COLO829 (cell line): ENCODE measurements at regions not wholly inside any gene's neighbourhood (a gene's known extent, or its start where the extent isn't known, plus 50 kb on each side); places are given as distances from the start of the nearest gene placed in this dataset.
"Not testable (repeated sequence)": the region's sequence is repeated elsewhere in the genome, so short reads cannot be mapped to it uniquely, and the experiment has no call there.

ENCODE experiments used
- DNase-seq: peaks from one replicate; pipeline ENCODE4 v3.0.0; 2012; ENCODE audit warnings: low spot score

DNA sequence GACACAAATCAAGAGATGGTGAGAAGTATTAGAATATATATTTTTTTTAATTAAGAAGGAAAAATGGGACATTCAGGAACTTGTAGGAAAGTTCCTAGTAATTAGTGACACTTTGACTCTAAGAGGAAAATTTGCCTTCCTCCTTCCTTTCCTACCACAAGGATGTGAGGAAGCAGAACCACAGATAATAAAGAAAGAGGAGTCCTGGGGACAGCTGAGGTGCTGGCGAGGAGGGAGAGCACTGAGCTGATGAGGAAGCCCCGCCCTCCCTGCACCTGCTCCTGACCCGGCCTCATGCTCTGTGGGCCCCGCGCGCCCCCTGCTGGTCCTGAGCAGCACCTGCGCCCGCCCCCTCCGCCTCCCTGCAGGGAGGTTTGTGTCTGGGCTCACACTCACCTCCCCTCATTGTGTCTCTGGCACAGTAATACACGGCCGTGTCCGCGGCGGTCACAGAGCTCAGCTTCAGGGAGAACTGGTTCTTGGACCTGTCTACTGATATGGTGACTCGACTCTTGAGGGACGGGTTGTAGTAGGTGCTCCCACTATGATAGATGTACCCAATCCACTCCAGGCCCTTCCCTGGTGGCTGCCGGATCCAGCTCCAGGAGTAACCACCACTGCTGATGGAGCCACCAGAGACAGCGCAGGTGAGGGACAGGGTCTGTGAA is 822.6 kb downstream of the TMEM121 start:
- DNase-seq = not testable (repeated sequence)

DNA sequence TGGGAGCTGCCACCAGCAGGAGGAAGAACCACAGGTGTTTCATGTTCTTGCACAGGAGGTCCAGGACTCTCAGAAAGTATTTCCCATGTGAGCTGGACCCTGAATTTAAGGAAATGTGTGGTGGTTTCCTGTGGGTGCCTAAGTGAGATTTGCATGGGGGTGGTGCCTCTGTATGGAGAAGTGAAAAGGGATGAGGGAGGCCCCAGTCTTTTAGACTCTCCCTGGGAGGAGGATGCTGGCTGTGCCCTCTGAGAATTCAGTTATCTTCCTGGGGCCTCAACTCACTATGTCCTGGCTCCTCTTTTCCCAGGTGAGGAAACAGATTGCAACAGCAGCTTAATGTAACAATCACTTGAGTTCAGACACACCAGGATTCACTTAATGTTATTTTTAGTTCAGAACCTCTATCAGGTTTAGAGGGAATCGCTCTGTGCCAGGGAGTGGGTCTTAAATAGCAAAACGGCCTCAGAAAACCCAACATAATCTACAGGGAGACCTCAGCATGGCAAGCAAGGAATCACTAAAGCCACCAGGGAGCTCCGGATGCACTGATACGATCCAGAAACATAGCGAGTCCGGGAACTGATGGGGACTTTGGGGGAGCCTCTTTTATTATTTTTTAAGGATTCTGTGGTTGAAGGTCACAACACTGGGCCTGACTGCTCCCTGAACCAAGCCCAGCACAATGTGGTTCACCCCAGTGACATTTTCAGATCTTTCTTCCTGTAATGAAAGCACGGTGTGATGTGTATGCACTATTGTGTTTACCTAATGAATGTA is 823.5 kb downstream of the TMEM121 start:
- not testable (repeated sequence) for DNase-seq

DNA sequence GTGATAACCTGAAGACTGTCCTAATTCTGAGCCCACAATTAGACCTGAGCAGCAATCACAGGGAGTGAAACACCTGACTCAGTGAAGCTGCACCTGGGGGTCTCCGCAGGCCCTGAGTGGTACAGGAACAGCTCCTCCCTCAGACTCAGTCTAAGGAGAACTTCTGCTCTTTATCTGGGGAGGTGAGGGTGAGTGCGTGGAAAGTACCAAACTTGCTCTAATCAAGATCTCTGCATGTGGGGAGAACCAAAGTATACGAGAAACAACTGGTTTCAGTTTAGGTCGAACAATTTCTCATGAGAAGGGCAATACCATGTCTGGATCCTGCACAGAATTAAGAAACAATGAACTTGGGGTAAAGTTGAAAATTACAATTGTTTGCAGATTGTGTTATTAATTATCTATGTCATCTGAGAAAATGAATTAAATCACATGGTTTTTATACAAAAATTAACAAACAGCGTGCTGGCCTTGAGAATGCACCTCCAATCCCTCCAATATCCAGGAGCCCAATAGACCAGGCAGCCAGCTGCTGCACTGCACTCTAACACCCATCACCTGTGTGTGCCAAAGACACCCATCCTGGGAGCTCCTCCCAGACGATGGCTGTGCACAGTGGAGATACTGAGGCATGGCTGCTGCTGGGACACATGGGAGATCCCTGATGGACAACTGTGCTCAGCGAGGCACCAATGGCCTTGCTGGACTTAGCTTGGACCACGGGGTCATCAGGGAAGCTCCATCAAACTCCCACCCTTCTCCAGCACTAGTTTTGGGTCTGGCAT is 828.8 kb downstream of the TMEM121 start:
- DNase-seq = not testable (repeated sequence)

DNA sequence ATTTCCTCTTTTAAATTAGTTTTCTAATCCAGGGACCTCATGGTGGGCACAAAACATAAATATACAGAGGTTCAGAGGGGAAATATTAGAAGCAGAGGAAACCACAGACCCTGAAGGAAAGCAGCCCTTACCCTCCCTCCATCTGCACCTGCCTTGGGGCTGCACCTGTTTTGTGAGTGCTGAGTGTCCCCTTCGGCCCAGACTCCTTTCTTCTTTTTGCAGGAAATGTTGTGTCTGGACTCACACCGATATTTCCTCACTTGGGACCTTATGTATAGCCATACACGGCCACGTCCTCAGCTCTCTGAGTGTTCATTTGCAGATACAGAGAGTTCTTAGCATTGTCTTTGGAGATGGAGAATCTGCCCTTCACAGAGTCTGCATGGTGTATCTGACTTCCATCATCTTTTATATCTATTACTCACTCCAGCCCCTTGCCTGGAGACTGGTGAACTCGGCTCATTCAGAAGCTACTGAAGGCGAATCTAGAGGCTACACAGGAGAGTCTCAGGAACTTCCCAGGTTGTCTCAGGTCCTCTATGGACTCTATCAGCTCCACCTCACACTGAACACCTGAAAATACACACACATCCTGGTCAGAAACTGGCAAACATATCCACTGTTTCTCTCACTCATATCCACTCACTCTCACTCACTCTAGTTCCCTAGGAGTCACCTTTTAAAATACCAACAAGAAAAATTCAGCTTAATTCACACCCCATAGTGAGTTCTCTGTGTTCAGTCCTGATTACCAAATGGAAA is 829.7 kb downstream of the TMEM121 start:
- not testable (repeated sequence) for DNase-seq

DNA sequence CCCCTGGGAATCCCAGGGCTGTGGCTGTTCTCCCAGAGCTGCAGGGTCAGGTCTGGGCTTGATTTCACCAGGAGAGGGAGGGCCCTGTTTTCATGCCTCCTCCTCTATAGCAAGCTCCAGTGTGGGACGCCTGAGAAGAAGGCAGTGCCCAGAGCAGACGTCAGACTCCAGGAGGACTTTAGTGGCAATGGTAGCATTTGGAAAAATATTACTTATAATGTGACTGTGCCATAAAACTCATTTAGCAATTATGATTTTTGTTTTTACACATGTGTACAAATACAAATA is 830.2 kb downstream of the TMEM121 start:
- DNase-seq = not testable (repeated sequence)

DNA sequence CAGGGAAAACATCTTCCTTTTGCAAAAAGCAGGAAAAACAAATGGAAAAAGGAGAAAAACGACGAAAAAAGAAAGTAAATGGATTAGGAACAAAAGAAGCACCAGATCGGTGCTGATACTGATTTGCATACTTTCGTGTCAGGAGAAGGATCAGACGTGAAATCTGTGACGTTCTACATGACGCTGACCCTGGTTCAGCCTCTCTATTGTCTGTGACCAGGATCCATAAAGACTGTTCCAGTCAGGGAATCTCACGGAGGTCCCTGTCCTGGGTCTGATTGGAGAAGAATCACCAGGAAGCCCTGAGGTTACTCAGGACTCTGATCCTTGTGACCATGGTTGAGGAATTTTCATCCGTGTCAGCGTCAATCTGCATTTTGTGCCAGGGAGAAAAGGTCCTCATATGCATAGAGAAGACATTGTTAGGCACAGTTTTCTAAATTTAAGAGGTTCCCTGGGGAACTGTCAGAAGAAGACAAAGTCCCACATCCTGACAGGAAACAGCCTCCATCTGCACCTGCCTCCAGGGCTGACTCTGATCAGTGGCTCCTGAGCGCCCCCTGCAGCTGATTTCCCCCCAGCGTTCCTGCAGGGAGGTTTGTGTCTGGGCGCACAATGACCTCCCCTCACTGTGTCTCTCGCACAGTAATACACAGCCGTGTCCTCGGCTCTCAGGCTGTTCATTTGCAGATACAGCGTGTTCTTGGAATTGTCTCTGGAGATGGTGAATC is 832.9 kb downstream of the TMEM121 start:
- not testable (repeated sequence) for DNase-seq

DNA sequence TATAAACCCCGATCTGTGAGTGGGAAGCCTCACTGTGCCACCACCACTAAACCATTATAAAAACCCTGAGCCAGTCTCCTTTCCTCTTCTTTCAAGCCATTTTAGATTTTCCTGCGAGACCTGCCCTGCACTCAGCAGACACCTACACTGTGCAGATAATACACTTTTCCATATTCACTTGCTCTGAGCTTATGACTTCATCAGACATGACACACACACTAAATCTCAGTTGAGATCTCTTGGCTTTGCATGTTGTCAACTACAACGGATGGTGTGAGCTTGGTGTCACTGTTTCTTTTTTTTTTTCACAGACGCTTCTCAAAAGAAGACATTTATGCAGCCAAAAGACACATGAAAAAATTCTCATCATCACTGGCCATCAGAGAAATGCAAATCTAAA is 839.0 kb downstream of the TMEM121 start:
- DNase-seq = not testable (repeated sequence)

DNA sequence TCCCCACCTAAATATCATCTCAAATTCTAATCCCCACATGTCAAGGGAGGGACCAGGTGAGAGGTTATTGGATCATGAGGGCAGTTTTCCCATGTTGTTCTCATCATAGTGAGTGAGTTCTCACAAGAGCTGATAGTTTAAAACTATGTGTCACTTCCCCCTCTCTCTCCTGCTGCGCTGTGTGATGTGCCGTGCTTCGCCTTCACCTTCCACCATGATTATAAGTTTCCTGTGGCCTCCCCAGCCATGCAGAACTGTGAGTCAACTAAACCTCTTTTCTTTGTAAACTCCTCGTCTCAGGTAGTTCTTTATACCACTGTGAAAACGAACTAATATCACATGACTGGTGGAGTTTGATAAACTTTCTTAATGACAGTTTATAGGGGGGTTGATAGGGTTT is 839.5 kb downstream of the TMEM121 start:
- DNase-seq = not testable (repeated sequence)

DNA sequence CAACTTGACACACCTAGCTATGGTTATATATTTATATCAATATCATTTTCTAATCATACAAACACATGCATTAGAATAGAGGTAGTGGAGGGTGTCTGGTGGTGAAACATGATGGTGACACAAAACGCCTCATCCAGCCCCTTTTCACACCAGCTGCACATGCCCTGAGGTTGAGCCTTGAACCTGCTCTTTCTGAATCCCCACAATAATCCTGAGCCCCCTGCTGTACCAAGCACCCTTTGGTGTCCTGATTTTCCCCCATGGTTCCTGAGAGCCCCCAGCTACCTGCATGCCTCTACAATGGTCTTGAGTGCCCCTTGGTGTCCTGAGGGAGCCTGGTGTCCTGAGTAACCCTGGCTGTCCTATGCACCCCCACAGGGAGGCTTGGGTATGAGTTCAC is 840.6 kb downstream of the TMEM121 start:
- DNase-seq = not testable (repeated sequence)

DNA sequence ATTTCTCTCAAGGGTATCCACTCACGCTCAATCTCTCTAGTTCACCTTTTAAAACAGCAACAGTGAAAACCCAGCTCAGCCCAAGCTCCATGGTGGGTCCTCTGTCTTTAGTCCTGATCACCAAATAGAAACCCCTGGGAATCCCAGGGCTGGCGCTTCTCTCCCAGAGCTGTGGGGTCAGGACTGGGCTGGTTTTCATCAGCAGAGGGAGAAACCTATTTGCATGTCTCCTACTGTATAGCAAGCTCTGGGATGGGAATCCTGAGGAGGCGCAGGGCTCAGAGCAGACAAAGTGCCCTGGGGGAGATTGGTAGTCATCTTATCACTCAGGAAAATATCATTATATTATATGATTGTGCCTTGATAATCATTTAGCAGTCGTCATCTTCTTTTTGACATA is 843.1 kb downstream of the TMEM121 start:
- not testable (repeated sequence) for DNase-seq

DNA sequence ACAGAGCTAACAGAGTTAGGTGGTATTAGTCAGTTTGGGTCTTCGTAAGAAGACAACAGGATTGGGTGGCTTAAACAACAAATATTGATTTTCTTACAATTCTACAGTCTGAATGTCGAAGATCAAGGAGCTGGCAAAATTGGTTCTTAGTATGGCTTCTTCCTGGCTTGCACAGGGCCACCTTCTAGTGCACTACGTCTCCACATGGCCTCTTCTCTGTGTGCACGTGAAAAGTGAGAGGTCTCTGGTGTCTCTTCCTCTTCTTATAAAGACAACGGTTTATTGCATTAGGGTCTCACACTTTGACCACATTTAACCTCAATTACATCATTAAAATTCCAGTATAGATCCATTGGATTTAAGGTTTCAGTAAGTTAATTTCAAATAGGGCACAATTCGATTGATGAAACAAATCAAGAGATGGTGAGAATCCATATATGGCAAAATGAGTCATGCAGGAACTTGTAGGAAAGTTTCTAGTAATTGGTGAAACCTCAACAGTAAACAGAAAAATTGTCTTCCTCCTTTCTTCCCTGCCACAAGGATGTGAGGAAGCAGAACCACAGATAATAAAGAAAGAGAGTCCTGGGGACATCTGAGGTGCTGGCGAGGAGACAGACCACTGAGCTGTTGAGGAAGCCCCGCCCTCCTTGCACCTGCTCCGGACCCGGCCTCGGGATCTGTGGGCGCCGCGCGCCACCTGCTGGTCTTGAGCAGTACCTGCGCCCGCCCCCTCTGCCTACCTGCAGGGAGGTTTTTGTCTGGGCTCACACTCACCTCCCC is 846.7 kb downstream of the TMEM121 start:
- peak; percentile 26 for DNase-seq

DNA sequence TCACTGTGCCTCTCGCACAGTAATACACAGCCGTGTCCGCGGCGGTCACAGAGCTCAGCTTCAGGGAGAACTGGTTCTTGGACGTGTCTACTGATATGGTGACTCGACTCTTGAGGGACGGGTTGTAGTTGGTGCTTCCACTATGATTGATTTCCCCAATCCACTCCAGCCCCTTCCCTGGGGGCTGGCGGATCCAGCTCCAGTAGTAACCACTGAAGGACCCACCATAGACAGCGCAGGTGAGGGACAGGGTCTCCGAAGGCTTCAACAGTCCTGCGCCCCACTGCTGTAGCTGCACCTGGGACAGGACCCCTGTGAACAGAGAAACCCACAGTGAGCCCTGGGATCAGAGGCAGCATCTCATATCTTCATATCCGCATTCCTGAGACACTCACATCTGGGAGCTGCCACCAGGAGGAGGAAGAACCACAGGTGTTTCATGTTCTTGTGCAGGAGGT is 847.3 kb downstream of the TMEM121 start:
- DNase-seq = not testable (repeated sequence)

DNA sequence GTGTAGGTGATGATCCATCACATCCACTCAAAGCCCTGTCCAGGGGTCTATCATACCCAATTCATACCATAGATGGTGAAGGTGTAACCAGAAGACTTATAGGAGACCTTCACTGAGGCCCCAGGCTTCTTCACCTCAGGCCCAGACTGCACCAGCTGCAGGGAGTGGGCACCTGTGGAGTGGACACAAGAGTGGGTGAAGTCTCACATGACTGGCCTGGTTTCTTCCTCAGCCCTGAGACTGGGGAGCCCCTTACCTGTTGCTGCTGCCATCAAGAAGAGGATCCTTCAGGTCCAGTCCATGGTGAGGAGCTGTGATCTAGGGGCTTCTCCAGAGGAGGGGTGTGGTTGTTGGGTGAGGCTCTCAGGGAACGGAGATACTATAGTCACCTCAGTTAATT is 851.0 kb downstream of the TMEM121 start:
- no peak for DNase-seq

DNA sequence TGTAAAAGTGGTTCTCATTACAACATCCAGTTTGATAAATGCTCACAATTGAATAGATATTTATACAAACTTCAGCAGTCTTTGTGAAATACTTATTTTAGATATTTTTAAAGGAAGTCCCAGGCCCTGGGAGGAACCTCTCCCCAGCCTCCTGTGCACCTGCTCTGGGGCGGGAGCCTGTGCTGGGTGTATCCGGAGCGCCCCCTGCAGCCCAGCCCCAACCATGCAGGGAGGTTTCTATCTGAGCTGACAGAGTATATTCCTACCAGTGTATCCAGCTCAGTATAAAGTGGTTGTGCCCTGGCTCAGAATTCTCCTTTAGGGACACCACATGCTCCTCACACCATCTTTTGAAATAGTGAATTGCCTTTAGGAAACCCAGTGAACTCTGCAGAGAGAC is 851.8 kb downstream of the TMEM121 start:
- no peak for DNase-seq

DNA sequence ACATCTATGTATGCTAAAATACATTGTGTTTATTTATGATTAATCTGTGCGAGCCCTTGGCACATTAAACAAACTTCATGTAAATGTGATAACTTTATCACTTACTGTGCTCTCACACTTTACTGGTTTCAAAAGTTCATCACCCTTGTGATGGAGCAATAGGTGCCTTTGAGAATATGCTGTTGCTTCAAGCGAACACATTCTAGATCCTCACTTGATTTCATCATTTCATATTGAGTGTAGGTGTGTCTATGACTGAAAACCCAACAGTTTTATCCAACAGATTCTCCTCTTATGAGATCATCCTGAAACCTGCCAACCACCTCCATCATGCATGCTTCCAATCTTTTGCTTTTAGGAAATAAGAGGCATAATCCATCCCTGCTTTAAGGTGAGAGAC is 854.4 kb downstream of the TMEM121 start:
- DNase-seq = no peak

DNA sequence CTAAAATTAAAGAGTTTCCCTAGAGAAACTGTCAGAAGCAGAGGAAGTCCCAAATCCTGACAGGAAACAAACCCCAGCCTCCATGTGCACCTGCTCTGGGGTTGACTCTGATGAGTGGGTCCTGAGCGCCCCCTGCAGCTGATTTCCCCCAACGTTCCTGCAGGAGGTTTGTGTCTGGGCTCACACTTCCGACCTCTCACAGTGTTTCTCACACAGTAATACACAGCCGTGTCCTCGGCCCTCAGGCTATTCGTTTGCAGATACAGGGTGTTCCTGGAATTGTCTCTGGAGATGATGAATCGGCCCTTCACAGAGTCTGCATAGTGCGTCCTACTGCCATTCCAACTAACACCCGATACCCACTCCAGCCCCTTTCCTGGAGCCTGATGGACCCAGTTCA is 862.8 kb downstream of the TMEM121 start:
- DNase-seq = not testable (repeated sequence)

DNA sequence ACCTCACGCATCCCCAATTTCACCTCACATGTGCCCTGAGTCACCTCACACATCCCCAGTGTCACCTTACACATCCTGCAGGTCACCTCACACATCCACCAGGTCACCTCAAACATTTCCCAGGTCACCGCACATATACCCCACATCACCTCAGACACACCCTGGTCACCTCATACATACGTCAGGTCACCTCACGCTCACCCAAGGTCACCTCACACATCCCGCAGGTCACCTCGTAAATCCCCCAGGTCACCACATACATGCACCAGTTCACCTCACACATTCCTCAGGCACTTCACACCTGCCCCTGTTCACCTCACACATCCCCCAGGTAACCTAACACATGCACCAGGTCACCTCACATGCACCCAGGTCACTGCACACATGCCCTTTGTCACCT is 864.0 kb downstream of the TMEM121 start:
- no peak for DNase-seq

DNA sequence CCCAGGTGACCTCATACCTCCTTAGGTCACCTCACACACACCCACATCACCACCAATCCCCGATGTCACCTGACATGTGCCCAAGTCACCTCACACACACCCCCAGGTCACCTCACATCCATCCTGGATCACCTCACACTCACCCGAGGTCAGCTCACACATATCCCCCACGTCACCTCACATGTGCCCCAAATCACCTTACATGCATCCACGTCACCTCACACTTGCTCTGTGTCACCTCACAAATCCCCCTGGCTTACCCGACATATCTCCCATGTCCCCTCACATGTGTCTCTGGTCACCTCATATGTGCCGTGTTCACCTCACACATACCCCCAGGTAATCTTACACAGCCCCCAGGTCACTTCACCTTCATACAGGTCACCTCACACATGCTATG is 864.6 kb downstream of the TMEM121 start:
- DNase-seq = no peak

DNA sequence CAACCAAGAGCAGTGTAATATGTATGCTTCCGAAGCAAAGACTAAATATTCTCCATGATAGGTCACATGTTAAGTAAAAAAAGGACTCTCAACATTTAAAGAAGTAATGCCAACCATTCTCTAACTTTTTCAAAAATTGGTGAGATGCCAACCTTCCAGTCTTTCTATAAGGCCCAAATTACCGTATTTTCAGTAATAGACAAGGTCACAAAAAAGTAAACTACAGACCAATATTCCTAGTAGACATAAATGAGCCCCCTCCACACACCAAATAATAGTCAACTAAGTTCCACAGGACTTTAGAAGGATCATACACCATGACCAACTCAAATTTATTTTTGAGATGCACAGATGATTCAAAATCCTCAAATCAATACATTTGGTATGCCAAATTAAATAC is 867.4 kb downstream of the TMEM121 start:
- no peak for DNase-seq

DNA sequence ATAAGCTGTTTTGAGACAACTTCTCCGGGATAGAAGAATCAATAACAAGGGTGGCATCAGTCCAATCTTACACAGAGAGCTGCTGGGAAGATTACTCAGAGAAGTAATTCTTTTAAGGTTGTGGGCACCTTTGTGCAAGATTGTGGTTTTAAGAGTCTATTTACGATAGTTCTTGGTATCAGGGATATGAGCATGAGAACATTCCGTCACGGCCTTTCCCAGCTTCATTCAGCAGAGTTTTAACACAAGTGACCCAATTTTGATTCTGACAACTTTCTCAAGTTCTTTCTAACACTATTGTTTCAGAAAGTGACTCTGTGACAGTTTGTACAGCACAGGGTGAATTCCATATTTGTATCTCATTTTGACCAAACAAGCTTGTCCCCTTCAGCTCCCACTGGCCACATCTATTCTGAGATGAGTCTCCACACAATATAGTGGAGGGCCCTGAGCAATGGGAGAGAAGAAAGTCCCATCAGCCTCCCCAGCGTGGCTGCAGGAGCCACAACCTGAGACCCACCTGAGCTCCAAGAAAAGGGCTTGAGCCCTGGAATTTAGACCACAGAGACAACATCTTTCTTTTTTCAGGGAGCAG is 869.2 kb downstream of the TMEM121 start:
- no peak for DNase-seq
